Mucosa of gallbladder (tissue), 1 donor: ENCODE measurements at regions not wholly inside any gene's neighbourhood (a gene's known extent, or its start where the extent isn't known, plus 50 kb on each side); places are given as distances from the start of the nearest gene placed in this dataset.

ENCODE experiments used
- DNase-seq: peaks from one replicate; pipeline ENCODE4 v3.0.0-alpha.2; 2020; ENCODE audit warnings: low spot score
- donor health status: DM: no; HTN: no; CAD: no.

DNA sequence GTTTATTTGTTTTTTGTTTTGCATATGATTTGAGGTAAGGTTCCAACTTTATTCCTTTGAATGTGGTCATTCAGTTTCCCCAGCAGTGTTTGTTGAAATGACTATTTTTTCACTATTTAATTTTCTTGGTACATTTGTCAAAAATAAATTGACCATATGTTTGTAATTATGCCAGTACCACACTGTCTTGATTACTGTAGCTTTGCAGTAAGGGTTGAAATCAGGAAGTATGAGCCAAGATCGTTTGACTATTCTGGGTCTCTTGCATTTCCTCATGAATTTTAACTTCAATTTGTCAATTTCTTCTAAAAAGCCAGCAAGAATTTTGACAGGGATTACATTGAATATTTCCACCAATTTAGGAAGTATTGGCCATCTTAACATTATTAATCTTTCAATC, 199.3 kb upstream of the PPFIA2 start:
- DNase-seq: no peak

DNA sequence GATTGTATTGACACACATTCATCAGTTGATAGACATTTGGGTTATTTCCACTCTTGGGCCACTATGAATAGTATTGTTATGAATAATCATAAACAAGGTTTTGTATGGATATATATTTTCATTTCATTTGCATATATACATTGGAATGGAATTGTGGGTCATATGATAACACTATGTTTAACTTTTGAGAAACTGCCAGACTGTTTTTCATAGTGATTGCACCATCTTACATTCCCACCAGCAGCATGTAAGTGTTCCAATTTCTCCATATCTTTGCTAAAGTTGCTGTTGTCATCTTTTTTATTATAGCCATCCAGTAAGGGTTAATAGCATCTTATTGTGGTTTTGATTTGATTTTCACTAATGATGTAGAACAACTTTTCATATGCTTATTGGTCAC, 198.5 kb upstream of the PPFIA2 start:
- no peak for DNase-seq

GRCh38 chr12:81956468-81956860, 197.3 kb upstream of the PPFIA2 start:
- DNase-seq: no peak

DNA sequence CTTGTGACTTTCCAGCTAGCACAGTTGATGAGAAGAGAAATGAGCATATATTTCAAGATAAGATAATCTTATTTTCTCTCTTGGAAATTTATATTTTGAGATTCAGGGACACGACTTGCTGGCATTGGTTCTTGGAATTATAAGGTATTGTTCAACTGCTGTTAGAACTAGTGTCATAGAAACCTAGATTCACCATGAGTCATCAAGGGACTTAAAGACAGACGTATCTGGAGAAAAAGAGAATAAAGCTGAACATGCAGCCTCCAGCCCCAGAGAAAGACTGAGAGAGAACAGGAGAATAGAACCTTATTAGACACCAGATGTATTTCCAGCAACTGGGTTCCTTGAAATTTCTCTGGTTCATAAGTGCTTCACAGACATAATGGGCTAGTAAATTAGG, 194.4 kb upstream of the PPFIA2 start:
- DNase-seq: no peak

DNA sequence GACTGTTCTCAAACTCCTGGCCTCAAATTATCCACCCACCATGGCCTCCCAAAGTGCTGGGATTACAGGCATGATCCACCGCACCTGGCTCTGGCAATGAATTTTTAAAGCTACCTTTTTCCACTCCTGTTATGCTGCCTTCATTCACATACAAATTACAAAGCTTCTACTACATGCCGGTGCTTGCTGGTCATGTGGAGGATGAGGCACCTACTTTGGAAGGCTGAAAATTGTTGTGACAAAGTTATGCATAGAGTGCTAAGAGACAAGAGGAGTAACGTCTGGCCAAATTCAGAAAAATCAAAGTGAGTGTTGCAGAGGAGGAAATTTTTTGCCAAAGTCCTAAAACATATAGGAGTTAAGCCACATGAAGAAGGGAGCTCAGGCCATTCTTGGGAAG, 191.7 kb upstream of the PPFIA2 start:
- no peak for DNase-seq

DNA sequence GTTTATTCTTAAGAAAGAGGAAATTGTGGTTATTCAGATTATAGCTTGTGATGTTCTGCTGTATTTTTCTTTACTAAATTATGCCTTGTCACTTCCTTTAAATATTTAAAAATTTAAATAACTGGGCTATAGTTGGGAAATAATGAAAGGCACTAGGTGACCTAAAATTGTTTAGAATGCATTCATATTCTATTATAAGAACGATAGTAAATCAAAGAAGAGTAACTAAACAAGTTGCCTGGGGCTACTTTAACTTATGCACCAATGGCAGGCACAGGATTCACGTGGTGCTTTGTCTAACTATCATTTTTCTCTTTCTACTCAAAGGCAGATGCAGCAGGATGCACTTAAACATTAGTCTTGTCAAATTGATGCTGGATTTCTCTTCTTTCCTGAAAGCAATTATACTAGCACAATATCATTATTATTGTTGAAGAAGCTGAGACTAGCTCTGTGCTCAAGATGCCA, 190.7 kb upstream of the PPFIA2 start:
- no peak for DNase-seq

DNA sequence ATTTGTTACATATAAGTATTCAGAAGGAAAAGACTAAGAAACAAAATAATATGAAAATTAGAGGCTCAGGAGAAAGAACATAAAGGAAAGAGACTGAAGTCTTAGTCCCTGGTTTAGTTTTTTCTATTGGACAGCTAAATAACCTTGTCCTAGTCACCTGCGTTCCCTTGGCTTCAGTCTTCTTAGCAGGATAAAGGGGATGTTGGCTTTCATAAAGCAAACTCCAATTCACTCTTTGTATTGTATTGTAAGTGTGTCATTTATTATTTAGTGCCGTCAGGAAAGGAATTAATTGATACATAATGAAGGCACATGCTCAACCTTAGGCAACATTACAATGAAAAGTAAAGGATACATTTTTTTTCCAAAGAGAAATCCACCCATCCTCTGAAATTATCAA, 190.3 kb upstream of the PPFIA2 start:
- no peak for DNase-seq

DNA sequence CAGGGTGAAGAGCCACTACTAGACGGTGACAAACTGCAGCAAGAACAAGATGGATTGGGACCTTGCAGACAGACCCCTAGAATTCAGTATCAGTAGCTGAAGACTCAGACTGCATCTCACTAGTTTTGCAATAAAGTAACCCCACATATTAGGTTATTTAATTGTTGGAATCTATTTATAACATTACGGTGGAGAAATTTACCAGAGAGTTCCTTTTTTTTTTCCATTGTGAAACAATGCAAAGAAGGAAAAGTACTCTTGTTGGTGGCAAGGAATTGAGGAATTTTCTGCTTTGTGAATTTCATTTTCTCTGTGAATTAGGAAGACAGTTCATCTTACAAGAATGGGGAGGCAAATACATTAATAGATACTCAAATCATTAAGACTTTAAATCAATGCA, 185.7 kb upstream of the PPFIA2 start:
- no peak for DNase-seq

DNA sequence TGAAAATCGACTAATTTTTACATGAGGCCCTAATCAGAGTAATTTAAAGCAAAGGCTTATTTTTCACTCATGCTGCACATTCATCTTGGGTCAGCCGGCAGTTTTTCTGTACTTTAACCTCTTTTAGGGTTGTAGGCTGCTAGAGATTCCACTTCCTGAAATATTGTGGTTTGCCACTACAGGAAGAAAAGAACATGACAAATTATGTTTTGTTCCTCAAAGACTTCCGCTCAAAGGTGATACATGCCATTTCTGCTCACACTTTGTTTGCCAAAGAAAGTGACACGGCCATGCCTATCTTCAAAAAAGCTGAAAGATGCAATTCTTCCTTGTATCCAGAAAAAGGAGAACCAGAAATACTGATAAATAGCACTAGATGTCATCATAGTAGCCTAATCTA, 183.4 kb upstream of the PPFIA2 start:
- DNase-seq: no peak

DNA sequence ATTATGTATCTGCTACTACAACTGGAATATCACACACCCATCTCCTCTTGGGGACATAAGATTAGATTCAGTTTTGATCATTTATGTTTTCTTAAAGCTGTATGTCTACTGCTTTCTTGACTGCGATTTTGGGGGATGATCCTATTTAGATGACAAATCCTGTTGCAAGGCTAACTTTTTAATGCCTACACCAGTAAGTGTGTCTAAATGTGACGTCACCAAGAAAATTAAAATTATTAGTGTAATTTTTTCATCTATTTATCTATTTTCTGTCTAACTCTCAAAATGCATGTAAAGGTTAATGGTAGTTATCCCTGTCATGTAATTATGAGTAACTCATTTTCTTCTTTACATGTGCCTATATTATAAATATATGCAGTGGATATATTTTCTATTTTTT, 170.9 kb upstream of the PPFIA2 start:
- no peak for DNase-seq

- no peak for DNase-seq
These were observed 137.6 kb upstream of the PPFIA2 start for GRCh38 chr12:81896771-81897170.

DNA sequence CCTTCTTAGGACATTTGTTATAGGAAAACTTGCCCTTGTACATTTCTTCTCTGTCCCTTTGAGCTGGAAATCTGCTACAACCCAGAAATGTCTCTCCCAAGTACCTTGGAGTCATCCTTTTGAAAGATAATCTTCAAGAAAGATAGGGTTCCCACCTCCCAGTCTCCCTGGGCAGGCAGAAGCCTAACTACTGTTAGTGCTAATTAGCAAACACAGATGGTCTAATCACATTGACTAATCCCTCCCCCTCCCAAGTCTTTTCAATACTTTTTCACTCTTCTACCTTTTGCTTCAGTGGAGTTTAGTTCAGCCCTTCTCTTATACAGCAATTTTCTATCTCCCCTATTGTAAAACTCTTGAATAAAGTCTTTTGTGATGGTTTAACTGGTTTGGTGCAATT, 129.8 kb upstream of the PPFIA2 start:
- no peak for DNase-seq

- DNase-seq: no peak
These were observed 129.1 kb upstream of the PPFIA2 start for GRCh38 chr12:81888106-81888740.

GRCh38 chr12:81874586-81874985, 115.4 kb upstream of the PPFIA2 start:
- DNase-seq: no peak

- DNase-seq: no peak
These were observed 115.0 kb upstream of the PPFIA2 start for GRCh38 chr12:81874166-81874565.

DNA sequence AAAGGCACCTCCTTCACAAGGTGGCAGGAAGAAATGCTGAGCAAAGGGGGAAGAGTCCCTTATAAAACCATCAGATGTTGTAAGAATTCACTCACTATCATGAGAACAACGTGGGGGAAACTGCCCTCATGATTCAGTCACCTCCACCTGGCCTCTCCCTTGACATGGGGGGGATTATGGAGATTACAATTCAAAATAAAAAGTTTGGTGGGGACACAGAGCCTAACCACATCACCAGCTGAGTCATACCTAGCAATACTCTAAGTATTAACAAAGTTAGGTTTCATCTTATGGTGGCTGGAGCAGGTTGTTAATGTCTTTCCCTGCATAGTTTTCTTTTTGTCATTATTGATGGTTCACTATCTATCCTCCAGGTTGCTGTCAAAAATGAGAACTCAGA, 113.2 kb upstream of the PPFIA2 start:
- DNase-seq: no peak

DNA sequence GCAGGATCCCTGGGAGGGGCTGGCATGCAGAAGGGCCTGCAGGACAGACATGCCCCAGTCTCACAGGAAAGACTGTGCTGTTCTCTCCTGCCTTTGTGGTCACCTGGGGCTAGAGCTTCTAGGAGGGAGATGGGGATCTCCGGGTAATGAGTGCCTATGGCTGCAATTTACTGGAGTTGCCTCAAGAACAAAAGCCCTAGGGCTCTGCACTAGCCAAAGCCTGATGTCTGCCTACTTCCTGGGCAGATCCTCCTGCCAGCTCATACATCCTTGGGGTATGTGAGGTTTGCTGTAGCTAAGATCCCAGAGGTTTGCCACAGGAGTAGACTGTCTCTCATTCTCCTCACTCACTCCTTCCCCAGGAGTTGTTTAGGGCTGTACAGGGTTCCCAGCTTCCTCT, 106.9 kb upstream of the PPFIA2 start:
- no peak for DNase-seq

DNA sequence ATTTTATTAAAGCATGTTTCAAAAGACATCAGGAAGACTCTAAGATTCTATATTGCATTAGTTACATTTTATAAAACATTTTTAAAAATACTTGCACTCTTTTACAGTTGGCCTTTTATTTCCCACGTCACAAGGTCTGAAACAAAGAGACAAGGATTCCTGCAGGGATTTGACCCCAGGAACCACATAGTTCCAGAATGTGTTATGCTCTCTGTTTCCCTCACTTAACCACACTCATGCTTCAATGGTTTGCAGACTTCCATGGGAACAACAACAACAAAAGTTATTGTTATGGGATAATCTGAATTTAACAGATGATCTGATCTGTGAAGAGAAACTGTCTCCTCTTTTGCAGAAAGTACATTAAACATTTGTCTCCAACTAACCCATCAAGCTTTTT, 104.3 kb upstream of the PPFIA2 start:
- DNase-seq: no peak

- peak; percentile 30 for DNase-seq
These were observed 100.4 kb upstream of the PPFIA2 start for GRCh38 chr12:81859521-81859920.

DNA sequence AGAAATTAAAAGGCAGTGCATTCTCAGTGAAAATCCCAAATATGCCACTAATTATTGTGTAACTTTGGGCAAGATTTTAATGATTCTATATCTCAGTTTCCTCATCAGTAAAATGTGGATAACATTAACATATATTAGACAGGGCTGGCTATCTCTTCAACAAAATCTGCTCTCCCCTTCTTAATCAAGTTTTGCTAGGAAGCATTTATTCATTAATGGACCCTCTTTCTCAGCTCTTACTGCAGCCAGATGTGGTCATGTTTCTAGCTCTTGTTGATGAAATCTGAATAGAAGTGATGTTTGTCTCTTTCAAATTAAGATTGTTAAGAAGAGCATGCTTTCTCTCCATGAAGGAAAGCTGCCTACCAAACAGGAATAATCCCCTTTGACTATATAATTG, 84.4 kb upstream of the PPFIA2 start:
- DNase-seq: no peak

DNA sequence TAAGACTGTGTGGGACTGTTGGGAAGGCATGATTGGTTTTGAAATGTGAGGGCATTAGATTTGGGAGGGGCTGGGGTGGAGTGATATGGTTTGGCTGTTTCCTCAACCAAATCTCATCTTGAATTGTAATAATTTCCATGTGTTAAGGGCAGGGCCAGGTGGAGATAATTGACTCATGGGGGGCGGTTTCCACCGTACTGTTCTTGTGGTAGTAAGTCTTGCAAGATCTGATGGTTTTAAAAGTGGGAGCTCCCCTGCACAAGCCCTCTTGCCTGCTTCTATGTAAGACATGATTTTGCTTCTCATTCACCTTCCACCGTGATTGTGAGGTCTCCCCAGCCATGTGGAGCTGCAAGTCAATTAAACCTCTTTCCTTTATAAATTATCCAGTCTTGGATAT, 76.6 kb upstream of the PPFIA2 start:
- DNase-seq: no peak

- DNase-seq: no peak
These were observed 61.0 kb upstream of the PPFIA2 start for GRCh38 chr12:81819991-81820633.

DNA sequence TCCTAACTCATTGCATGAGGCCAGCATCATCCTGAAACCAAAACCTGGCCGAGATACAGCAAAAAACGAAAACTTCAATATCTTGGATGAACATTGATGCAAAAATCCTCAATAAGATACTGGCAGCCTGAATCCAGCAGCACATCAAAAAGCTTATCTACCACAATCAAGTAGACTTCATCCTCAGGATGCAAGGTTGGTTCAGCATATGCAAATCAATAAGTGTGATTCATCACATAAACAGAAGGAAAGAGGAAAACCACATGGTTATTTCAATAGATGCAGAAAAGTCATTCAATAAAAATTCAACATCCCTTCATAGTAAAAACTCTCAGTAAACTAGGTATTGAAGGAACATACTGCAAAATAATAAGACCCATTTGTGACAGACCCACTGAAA, 56.5 kb upstream of the PPFIA2 start:
- DNase-seq: no peak

DNA sequence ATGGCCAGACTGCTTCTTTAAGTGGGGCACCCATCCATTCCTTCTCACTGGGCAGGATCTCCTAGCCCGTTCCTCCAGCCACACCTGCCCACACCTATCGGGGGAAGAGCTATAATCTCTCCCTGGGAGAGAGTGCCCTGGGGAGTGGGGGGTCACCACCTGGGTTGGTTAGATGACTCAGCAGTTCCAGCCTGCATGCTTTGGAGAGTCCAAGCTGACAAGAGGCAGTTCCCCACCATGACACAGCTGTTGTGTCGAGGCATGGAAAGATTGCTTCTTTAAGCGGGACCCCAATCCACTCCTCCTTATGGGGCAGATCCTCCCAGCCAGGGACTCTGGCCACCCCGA, 52.6 kb upstream of the PPFIA2 start:
- DNase-seq: no peak
